Epithelial cell of prostate (primary cell): ENCODE measurements at regions not wholly inside any gene's neighbourhood (a gene's known extent, or its start where the extent isn't known, plus 50 kb on each side); places are given as distances from the start of the nearest gene placed in this dataset.
"Not testable (repeated sequence)": the region's sequence is repeated elsewhere in the genome, so short reads cannot be mapped to it uniquely, and the experiment has no call there.

Source experiments
- DNase-seq: peaks from one replicate; pipeline ENCODE4 v3.0.0-alpha.2; 2011; ENCODE audit warnings: low read depth, low spot score
- H3K27ac ChIP-seq: fragments of 450-650 bp; 2 replicates; pipeline ENCODE4 v1.5.1; 2017; ENCODE audit warnings: mild to moderate bottlenecking

DNA sequence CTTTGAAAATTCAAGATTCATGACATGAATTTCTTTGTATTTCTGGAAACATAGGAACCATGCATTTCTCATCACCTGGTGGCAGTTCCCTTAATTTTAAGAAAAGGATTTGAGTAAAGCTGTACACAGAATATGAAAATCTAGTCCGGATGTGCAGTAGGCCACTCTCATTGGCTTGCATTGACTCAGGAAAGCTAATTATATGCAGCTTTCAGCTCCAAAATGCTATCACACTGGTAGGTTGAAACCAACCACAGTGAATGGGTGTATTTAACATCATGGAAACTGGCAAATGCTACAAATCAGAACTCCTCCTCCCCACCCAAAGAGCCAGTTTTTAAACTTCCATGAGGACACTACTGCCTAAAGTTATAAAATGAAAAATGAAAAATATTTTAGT lies 161.6 kb upstream of the FBXL17 start:
- DNase-seq, result no peak
- no peak overlapping the region for H3K27ac ChIP-seq

DNA sequence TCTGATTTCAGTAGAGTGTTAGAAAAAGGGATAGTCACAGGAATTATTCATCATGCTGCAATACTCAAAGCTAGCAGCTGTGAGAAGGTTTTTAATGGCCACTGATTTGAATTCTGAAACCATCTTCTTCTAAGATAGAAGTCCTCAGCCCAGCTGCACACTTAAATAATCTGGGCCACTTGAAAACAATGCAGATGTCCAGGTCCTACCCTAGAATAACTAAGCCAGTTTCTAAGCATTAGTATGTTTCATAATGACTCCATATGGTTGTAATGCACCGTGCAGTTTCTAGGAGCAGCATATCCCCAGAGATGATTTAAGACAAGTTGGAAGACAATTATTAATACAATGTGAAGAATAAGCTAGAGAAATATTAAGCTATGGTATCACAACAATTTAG lies 159.9 kb upstream of the FBXL17 start:
- H3K27ac ChIP-seq, result no peak overlapping the region
- no peak for DNase-seq

DNA sequence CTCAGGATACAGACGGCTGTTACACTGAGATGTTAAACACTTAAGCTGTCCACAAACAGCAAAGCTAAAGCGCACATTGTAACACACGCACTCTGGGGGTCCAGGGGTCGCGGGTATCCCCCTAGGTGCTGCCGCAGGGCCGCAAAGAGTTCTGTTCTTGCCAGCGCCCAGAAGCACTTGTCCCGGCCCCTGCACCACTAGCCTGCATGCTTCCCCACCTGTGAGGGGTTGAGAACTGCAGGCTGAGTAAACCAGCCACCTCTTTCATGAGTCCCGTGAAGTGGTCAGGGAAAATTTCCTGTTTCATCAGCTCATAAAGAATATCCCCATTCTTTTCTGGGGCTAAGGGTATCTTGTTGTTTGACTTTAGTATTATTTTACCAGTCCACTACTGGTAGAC lies 154.4 kb upstream of the FBXL17 start:
- no peak for DNase-seq
- H3K27ac ChIP-seq, result no peak overlapping the region

DNA sequence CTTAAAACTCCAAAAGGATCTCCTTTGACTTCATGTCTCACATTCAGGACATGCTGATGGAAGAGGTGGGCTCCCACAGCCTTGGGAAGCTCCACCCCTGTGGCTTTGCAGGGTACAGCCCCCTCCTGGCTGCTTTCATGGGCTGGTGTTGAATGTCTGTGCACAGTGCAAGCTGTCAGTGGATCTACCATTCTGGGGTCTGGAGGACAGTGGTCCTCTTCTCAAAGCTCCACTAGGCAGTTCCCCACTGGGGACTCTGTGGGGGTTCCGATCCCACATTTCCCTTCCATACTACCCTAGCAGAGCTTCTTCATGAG lies 150.2 kb upstream of the FBXL17 start:
- H3K27ac ChIP-seq, DNase-seq: not testable (repeated sequence)

DNA sequence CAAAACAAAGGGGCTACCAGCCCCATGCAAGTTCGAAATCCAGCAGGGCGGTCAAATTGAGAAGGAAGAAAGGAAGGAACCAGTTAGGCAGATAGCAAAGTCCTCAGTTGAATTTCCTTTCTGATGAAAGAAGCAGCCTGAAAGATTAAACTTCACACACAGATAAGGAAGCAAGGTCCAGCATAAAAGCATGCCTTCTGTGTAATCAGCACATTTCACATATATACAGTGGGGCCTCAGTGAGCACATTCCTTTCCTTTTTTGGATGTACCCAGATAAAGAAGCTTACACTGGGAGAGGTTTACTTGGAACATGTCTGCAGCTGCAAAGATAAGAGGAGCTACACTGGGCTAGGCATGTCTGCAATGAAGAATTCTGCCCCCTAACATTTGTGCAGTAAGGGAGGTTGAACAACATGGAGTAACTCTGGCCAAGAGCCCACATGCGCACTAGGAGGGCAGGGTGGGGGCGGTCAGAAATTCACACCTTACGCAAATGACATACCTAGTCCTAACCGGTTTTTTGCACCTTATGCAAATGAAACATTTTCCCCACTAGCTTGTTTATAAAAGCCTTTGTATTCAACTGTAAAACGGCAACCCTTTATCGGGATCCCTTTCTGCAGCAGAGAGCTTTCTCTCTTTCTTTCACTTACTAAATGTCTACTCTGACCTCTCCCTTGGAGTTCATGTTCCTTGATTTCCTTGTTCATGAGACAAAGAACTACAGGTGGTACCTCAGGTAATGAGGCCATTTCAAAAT lies 149.7 kb upstream of the FBXL17 start:
- no peak overlapping the region for H3K27ac ChIP-seq
- DNase-seq, result no peak

DNA sequence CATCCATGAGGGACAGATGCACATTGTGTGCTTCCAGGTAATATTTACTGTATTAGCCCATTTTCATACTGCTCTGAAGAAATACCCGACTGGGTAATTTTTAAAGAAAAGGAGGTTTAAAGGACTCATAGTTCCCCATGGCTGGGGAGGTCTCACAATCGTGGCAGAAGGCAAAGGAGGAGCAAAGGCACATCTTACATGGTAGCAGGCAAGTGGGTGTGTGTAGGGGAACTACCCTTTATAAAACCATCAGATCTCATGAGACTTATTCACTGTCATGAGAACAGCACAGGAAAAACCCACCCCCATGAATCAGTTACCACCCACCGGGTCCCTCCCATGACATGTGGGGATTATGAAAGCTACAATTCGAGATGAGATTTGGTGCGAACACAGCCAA lies 148.8 kb upstream of the FBXL17 start:
- no peak overlapping the region for H3K27ac ChIP-seq
- DNase-seq, result no peak

DNA sequence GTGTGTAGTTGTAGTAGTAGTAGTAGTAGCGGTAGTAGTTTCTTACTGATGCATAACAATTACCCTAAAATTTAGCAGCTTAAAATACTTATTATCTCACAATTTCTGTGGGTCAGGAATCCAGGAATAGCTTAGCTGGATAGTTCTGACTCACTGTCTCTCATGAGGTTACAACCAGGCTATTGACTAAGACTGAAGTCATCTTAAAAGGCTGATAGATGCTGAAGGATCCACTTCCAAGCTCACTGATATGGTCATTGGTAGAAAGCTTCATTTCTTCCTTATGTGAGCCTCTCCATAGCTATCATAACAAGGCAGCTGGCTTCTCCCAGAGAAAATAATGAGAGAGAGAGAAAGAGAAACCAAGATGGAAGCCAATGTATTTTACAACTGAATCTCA lies 147.5 kb upstream of the FBXL17 start:
- DNase-seq, result no peak
- H3K27ac ChIP-seq, result no peak overlapping the region

DNA sequence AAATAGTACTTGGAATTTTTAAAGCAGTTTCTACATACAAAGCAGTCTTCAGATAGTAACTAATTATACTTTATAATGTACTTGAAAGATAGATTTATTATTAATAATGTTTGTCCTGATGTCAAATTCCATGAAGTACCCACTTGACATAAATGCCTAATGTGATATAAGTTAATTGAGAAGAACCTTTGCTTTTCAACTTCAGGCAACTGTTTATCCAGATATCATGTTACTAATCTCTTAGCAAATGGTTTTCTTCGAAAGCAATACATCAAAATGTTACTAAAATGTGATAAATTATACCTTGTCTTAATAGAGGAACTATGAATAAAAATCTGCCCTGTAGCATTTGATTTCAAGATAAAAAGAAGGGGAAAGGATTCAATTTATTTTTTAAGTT lies 146.8 kb upstream of the FBXL17 start:
- no peak overlapping the region for H3K27ac ChIP-seq
- no peak for DNase-seq

DNA sequence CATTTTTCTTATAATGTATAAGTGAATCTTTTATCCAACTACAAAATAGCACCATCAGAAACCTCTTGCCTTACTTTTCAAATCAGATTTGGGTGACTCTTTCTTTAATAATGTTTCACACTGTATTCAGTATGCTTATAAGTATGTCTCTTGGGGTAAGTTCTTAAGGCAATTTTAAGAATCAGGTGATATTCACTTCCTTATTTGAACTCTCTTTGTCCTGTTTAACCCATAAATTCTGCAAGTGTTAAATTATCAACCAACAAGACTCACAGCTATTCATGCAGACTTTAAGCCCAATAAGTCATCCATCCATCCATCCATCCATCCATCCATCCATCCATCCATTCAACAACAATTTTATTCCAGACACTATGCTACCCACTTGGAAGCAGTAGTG lies 142.7 kb upstream of the FBXL17 start:
- no peak for DNase-seq
- no peak overlapping the region for H3K27ac ChIP-seq

DNA sequence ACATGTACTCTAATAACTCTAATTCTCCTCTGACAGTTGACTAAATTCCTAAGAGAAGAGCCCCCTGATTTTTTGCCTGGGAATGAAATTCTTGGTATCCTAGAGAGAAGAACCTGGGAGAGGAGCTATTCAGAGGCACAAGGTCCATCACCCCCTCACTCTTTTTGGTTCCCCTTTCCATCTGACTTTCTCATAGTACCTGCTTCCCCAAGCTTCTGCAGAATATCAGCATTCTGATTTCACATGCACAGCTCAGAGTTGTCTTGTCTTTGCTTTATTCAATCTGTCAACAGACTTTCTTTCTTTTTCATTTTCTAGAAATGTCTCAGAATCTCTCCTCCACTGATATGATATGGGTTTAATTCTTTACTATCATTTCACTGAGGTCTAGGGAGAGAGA lies 141.5 kb upstream of the FBXL17 start:
- DNase-seq, result no peak
- H3K27ac ChIP-seq, result no peak overlapping the region

DNA sequence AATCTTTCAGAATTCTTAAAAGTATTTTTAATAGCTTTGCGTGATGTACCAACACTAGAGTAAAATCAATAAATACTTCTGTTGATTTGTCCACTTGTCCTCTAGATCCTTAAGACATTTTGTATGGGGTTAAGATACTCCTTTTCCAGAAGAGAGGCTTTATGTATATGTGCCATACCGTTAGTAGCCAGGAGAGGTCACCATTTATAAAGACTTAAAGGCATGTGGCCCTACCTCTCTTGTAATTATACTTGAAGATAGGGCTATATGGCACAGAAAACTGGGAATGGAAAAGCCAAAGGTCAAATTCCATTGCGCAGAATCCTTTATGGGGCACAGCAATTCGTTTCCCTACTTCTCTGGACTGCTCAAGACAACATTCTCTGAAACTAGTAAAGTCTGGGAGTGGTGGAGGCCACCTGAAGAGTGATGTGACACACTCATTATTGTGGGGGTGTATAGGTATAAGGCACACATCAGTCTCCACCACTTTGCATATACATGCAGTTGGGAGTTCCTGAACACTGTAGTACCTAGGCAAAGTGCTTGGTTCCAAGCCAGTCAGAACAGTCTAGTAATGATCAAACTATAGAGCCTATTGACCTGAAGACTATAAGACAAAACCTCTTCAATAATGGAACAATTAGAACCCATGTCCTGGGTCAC lies 140.1 kb upstream of the FBXL17 start:
- no peak overlapping the region for H3K27ac ChIP-seq

DNA sequence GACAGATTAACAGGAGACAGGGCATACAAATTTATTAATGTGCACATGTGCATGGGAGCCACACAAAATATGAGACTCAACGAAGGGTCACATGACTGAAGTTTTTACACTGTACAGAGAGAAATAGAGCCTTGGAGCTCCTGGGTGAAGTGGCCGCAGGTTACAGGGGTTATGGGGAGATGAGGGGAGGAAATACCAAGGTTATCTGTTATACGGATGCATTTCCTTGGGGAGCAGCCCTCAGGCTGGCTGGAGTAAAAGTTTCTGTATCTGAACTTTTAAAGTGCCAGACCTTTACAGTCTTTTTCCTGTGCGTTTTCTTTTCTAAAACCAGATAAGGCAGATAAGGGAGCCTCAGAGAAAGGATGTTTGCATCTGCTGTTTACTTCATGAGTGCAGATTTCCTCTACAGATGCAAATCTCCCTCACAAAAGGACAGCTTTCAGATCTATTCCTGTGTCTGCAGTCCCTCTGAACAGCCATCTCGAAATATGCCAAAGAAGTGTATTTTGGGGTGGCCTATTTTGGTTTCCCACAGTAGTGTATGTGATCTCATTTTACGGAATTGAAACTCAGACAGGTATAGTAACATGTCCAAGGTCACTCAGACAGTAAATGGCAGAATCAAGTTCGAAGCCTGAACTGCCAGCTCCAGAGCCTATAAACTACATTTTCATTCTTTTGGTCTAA lies 139.3 kb upstream of the FBXL17 start:
- DNase-seq, result no peak

More for the DNA sequence above, 140.1 kb upstream of the FBXL17 start:
- no peak for DNase-seq

DNA sequence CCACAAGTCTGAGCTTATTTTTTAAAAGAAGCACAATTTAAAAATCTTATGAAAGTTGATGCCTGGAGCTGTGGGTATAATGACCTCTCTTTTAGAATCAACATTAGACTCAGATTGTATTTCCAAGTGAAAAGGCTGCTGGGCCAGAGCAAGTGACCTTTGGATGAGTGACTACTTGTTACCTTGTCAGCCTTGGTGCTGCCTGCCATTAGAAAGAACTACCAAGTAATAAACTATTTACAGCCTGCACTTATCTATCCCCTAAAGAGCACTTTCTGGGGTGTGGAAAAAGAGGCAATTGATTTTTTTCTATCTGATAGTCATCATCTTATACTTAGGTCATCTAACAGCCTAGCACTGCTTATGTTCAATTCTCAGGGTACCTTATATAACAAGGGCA lies 134.9 kb upstream of the FBXL17 start:
- DNase-seq, result no peak
- no peak overlapping the region for H3K27ac ChIP-seq

More for the DNA sequence above, 139.3 kb upstream of the FBXL17 start:
- no peak overlapping the region for H3K27ac ChIP-seq

DNA sequence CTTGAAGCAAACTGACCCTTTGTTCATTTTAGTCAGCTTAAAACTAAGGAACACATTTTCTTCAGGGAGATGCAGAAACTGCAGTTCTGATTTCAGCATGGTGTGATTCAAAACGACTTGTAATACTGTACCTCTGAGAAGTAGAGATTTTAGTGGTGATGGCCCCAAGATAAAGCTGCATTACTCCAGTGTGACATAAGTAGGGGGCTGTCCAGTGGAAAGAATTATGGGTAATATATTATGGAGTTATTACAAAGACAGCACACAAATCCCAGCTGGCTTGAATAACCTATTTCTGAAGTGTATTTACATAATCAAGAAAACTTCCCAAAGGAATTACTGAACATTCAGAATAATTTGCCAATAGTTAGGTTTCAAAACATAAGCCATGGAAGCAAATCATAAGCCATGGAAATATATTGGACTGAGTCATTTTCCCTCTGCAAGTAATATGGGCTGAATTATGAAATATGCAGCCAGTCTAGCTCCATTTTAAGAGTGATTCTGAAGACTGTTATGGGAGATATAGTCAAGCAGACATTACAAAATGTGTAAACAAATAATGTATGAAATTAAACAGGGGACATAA lies 133.7 kb upstream of the FBXL17 start:
- no peak for DNase-seq

DNA sequence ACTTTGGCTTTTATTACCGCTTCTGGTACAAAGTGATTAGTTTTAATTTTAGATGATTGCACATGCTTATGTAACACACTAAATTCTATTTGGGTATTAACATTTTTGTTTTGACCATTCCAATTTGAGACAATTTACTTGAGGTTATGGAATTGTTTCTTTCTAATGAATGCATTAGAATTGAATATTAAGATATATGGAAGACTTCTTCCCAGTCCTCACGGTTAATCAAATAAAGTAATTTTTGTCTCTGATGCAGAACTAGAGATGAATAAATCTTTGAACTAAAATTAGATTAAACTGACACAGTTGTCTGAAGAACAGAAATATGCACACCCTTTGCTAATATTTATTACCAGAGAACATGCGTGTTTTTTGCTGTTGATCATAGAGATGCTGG lies 127.1 kb upstream of the FBXL17 start:
- H3K27ac ChIP-seq, result no peak overlapping the region
- no peak for DNase-seq

More for the DNA sequence above, 133.7 kb upstream of the FBXL17 start:
- no peak overlapping the region for H3K27ac ChIP-seq

DNA sequence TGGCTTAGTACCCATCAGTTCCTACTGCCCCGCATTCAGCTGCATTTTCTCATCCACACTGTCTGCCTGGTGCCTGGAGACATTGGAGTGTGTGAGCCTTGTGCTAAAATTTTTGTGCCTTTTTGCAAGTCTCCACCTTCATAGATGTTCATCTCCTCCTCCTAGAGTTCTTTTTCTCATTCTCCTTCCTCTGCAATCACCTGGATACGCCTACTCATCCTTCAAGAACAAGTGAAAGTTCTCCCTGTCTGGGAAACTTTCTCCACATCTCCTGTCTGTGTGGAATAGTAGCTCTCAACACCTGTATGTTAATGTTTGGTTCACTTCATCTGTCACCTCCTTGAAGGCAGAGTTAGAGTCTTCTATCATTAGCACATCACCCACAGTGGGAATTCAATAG lies 125.7 kb upstream of the FBXL17 start:
- DNase-seq, result no peak
- H3K27ac ChIP-seq, result no peak overlapping the region

DNA sequence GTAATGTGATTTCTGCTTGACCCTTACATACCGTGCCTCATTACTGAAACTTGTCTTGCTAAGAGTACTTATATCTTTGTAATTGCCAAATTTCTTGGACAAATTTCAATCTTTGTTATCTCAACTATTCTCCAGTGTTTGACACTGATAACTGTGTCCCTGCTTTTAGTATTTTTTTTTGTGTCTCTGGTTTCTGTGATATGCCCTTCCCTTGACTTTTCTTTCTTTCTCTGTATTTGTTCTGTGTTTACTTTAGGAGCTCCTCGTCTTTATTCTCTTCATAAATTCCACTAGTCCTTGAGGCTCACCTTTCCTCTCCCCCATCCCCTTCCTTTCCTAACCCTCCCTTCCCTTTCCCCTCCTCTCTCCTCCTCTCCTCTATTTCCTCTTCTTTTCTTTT lies 123.7 kb upstream of the FBXL17 start:
- no peak for DNase-seq
- H3K27ac ChIP-seq, result no peak overlapping the region

DNA sequence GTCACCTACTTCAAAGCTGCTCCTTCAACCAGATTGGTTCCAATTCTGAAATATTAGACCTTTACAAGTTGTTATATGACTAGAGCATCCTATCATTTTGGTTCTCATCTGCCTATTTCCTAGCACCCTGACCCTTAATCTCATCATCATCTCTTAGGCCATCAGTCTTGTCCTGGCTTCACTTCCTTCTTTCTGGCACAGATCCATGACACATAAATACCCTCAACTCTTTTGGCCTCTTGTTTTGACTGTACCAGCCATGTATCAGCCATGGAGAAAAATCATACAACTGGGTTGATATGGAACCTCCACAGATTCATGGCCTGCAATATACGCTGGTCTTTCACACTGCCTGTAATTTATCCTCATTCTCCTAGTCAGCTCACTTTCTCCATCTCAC lies 123.1 kb upstream of the FBXL17 start:
- no peak overlapping the region for H3K27ac ChIP-seq
- DNase-seq, result no peak

DNA sequence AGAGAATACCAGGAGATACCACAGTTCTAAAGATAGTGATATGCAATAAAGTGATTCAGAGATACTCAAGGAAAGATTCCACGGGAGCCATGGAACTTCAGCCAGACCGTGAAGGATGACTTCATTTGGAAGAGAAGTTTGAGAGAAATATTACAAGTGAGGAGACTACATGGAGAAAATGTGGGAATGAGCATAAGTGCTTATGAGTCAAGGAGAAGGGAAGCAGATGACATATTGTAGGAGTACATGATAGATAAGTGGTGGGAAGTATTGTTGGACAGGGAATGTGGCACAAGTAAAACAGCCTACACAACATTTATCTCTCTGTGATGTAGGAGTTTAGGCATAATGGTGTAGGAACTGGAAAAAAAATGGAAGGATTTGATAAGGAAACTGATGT lies 122.1 kb upstream of the FBXL17 start:
- no peak for DNase-seq
- no peak overlapping the region for H3K27ac ChIP-seq

DNA sequence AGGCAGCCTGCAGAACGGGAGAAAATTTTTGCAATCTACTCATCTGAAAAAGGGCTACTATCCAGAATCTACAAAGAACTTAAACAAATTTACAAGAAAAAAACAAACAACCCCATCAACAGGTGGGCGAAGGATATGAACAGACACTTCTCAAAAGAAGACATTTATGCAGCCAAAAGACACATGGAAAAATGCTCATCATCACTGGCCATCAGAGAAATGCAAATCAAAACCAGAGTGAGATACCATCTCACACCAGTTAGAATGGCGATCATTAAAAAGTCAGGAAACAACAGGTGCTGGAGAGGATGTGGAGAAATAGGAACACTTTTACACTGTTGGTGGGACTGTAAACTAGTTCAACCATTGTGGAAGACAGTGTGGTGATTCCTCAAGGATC lies 113.7 kb upstream of the FBXL17 start:
- not testable (repeated sequence) for H3K27ac ChIP-seq, DNase-seq

DNA sequence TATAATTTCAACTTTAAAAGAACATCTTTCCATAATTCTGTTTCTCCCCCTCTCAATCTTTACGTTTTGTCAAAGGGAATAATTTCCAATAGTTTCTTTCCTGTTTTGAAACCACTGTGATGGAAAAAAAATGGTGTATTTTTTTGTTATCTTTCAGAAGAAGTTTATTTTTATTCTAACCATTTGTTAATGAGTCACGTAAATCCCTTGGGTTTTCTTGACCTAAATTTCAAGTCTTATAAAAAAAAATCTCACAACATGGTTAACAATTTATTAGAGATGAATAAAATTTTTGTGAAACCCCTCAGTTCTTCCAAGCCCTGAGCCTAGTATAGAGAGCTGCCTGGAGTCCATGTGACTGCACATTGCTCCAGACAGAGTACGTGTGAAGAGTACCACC lies 106.1 kb upstream of the FBXL17 start:
- no peak overlapping the region for H3K27ac ChIP-seq
- no peak for DNase-seq
